D721Med (cell line): ENCODE measurements at regions not wholly inside any gene's neighbourhood (a gene's known extent, or its start where the extent isn't known, plus 50 kb on each side); places are given as distances from the start of the nearest gene placed in this dataset.

Source experiments
- DNase-seq: peaks from one replicate; pipeline ENCODE4 v3.0.0; 2011; ENCODE audit warnings: low spot score; ENCODE audit not compliant: insufficient read length
- FAIRE-seq: peaks from 2 replicates; lab custom pipeline; 2011; peaks lifted over from hg19 to GRCh38; lab: Jason Lieb, UNC
- TF ChIP-seq, protein P1 (sequence below): IDR thresholded peaks from 2 replicates; pipeline ENCODE4 v1.5.1; 2012; ENCODE audit warnings: mild to moderate bottlenecking, control low read depth; ENCODE audit not compliant: insufficient read depth; ENCODE audit errors: missing control alignments

DNA sequence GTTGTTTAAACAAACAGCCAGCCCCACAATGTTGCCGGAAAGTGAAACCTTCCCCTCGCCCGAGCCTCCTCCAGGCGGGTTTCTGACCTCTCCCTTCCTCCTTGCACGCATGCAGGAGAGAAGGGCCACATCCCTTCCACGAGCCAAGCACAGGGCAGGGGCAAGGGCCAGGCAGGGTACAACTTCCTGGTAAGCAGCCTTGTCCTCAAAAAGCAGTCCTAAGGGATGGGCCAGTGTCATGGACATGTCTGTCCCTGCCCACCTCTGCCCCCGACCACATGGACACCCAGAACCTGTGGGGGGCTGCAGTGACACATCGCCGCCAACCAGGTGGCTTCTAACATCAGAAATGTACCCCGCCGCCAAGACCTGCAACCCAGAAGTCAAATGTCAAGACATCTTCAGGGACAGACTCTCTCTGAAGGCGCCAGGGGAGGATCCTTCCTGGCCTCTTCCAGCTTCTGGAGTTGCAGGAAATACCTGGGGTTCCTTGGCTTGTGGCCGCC is 145.3 kb downstream of the CRYBB2 start:
- DNase-seq (no peak), FAIRE-seq (no peak)
- TF ChIP-seq, protein P1, sequence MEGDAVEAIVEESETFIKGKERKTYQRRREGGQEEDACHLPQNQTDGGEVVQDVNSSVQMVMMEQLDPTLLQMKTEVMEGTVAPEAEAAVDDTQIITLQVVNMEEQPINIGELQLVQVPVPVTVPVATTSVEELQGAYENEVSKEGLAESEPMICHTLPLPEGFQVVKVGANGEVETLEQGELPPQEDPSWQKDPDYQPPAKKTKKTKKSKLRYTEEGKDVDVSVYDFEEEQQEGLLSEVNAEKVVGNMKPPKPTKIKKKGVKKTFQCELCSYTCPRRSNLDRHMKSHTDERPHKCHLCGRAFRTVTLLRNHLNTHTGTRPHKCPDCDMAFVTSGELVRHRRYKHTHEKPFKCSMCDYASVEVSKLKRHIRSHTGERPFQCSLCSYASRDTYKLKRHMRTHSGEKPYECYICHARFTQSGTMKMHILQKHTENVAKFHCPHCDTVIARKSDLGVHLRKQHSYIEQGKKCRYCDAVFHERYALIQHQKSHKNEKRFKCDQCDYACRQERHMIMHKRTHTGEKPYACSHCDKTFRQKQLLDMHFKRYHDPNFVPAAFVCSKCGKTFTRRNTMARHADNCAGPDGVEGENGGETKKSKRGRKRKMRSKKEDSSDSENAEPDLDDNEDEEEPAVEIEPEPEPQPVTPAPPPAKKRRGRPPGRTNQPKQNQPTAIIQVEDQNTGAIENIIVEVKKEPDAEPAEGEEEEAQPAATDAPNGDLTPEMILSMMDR = no peak

DNA sequence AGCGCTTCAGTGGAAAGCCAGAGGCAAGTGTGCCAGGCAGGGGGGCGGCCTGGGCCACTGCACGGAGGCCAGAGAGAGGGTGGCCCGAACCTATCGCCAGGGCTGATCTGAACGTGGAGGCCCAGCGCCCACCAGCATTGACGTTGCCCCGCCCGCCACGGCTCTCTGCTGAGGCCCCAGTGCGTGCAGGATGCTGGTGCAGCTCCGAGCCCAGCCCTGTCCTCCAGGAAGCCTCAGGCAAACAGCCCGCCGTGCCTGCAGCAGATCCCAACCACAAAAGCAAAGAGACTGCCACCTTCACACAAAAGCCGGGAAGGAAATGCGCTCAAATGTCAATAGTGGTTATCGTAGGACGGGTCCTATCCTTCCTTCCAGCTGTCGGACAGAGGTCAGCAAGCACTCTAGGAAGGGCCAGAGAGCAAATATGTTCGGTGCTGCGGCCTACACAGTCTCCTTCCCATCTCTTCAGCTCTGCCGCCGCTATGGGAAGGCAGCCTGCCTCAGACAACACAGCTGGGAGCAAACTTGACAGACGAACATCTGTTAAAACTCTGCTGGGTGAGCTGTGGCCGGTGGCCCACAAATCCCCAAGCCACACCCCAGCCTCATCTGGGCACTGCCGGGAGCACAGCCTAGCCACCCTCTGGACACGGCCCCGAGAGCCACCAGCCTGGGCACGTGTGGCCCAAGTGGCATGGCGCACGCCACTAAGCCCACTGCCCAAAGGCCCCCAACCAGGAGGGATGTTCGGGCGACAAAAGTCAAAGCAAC is 146.2 kb downstream of the CRYBB2 start:
- FAIRE-seq = no peak
- DNase-seq = no peak
- TF ChIP-seq, protein P1 = no peak

DNA sequence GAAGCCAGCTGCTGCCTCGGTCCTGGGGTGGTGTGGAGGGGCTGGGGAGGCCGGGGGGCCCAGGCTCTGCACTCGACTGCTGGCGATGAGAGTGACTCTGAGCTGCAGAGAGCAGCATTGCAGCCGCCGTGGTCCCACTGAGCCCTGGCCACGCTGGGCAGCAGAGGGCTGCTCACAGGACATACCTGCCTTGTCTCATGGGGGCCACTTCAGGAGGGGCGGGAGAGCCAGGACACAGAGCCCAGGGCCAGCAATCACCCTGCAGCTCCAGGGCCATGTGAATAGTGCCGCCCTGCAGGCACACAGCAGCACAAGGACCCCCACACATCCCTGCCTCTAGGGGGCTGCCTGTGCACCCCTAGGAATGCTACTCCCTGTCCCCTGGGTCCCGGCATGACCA is 147.0 kb downstream of the CRYBB2 start:
- DNase-seq = no peak
- FAIRE-seq = no peak
- TF ChIP-seq, protein P1 = no peak

DNA sequence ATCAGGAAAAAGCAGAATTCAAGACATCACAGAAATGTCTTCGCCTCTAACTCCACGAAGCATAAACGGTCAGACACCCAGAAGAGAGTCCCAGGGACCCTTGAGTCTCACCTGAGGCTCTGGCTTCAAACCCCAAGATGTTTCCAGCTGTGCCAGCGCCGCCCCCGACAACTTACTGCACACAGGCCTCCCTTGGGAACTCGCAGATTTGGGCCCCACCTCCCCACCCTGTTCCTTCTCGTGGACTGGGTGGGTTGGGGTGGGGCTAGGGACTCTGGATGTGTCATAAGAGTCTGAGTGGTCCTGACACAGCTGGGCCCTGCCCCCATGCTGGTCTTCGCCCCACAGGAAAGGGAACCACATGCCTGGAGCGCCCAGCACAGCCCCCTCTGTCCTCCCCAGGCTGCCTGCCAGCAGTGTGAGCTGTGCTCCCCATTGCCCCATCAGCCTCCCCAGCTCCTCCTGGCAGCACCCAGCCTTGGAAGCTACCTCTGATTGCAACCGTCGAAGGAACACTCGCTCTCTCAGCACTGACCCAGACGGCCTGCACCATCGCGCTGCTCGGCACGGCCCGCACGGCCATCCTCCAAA is 147.5 kb downstream of the CRYBB2 start:
- DNase-seq (no peak), FAIRE-seq (no peak)
- TF ChIP-seq, protein P1 = no peak

DNA sequence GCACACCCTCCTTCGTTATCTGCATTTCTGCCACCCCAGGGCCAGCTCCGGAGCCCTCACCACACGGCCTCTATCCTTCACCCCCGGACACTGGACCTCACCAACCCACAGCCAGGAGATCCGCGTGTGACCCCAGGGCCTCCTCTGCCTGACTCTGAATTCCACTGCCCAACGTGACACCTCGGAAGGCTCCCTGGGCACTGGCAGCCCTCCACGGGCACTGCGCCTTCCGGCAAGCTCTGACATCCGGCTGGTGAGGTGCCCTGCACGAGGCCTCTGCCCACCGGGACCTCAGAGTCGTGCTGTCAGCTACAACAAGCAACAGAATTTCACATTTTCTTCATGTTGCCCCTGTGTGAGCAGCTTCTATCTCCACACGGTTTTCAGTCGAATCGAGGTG is 148.3 kb downstream of the CRYBB2 start:
- TF ChIP-seq, protein P1 = no peak
- DNase-seq (no peak), FAIRE-seq (no peak)

DNA sequence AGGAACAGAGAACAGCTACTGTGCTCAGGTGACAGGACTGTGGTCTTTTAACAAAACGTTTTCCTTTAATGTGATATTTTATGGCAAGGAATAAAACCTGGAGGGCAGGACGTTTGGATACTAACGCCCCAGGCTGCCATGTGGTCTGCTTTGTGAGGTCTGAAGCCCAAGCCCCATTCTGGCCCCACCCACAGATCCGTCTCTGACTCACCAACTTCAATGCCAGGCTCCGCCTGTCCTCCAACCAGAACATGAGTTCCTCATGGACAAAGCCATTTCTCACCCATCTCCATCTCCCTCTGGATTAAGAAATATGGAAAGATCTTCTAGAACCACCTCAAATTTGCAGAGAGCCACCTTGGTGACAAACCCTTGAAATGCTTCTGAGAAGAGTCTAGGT is 148.8 kb downstream of the CRYBB2 start:
- TF ChIP-seq, protein P1 = no peak
- FAIRE-seq = no peak
- DNase-seq = no peak

DNA sequence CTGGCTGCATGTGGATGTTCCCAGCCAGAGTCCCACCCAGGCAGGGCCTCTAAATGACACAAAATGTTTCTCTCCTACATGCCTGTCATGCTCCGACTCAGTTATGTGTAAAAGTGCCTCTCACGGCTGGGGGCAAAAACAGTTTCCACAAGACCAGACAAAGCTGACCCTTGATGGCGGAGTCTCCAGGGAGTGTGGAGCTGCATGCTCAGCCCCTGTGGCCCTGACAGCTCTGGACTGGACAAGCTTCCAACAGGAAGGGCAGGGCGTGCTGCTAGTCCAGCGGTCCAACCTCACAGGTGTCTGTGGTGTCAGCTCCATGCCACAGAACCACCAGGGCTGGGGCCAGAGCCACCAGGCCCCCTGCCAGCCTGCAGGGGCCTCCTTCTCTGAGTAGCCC is 149.6 kb downstream of the CRYBB2 start:
- TF ChIP-seq, protein P1 = no peak
- no peak for FAIRE-seq
- DNase-seq = no peak
